Caco-2 (cell line): ENCODE measurements at regions not wholly inside any gene's neighbourhood (a gene's known extent, or its start where the extent isn't known, plus 50 kb on each side); places are given as distances from the start of the nearest gene placed in this dataset.

Experiments used
- BruUV-seq: library from RNA; stranded (reverse); fragments of 400-500 nt; replicated peaks from 2 replicates; lab custom pipeline; 2021; lab: Mats Ljungman, UMichigan
- CTCF ChIA-PET: fragments of 300-600 bp; sonication (Branson Sonifier 250); formaldehyde crosslinking; loops from one replicate; lab custom pipeline; 2022; ENCODE audit warnings: antibody characterized with exemption; lab: Charles Lee
- POLR2A ChIA-PET: fragments of 300-600 bp; sonication (Branson Sonifier 250); formaldehyde crosslinking; loops from one replicate; lab custom pipeline; 2022; ENCODE audit warnings: antibody characterized with exemption; lab: Charles Lee
- DNase-seq, 2 experiments: peaks; one replicate each; pipeline versions ENCODE4 v3.0.0 to v3.0.0-alpha.2; 2020 to 2022
- H3K27me3 ChIP-seq: replicated peaks from 2 replicates; pipeline ENCODE4 v1.6.0; 2011; ENCODE audit warnings: low read length; ENCODE audit not compliant: control insufficient read depth, insufficient read depth
- H3K36me3 ChIP-seq: 2 replicates; pipeline ENCODE4 v1.5.1; 2011; ENCODE audit warnings: low read length; ENCODE audit not compliant: control insufficient read depth, insufficient read depth
- H3K4me1 ChIP-seq: fragments of 250-450 bp; sonication (Bioruptor Pico); 2 replicates; pipeline ENCODE4 v1.5.1; 2020; ENCODE audit warnings: mild to moderate bottlenecking
- H3K4me3 ChIP-seq: 2 replicates; pipeline ENCODE4 v1.5.1; 2011; ENCODE audit warnings: low read depth, mild to moderate bottlenecking, control low read depth, low read length
- H3K9me3 ChIP-seq: fragments of 250-450 bp; sonication (Bioruptor Pico); 2 replicates; pipeline ENCODE4 v1.5.1; 2020; ENCODE audit warnings: mild to moderate bottlenecking, moderate library complexity
- H3K27ac Mint-ChIP-seq: one replicate; pipeline ENCODE4 v1.8.0; 2022; ENCODE audit warnings: mixed read lengths; ENCODE audit not compliant: unreplicated experiment
- H3K27me3 Mint-ChIP-seq: one replicate; pipeline ENCODE4 v1.8.0; 2022; ENCODE audit warnings: mixed read lengths; ENCODE audit not compliant: insufficient read depth, unreplicated experiment
- H3K36me3 Mint-ChIP-seq: one replicate; pipeline ENCODE4 v1.8.0; 2022; ENCODE audit warnings: mild to moderate bottlenecking, mixed read lengths; ENCODE audit not compliant: insufficient read depth, unreplicated experiment
- H3K4me1 Mint-ChIP-seq: one replicate; pipeline ENCODE4 v1.8.0; 2022; ENCODE audit warnings: low read depth, mixed read lengths; ENCODE audit not compliant: unreplicated experiment
- H3K4me3 Mint-ChIP-seq: one replicate; pipeline ENCODE4 v1.8.0; 2022; ENCODE audit warnings: mild to moderate bottlenecking, moderate library complexity, mixed read lengths; ENCODE audit not compliant: unreplicated experiment
- H3K9me3 Mint-ChIP-seq: one replicate; pipeline ENCODE4 v1.8.0; 2022; ENCODE audit warnings: mixed read lengths; ENCODE audit not compliant: unreplicated experiment
- intact Hi-C: fragments of 100-400 bp; cut with micrococcal nuclease; formaldehyde crosslinking; loops from one replicate; pipeline ENCODE4 v1.10.0; 2022; ENCODE audit not compliant: unreplicated experiment
- TF ChIP-seq, protein P1 (sequence below), 2 experiments: fragments of 200-600 bp in 1 of 2; IDR thresholded peaks; 1 replicate in 1 of 2; 2 replicates in 1 of 2; pipeline versions ENCODE4 v1.5.1 to v1.8.0; 2011 to 2022; ENCODE audit warnings: antibody characterized with exemption in 1 of 2, control low read depth in 1 of 2, inconsistent platforms in 1 of 2, low read depth in 1 of 2, low read length in 1 of 2, mild to moderate bottlenecking in 1 of 2, moderate library complexity in 1 of 2; ENCODE audit not compliant: insufficient read depth in 1 of 2, severe bottlenecking in 1 of 2, unreplicated experiment in 1 of 2

DNA sequence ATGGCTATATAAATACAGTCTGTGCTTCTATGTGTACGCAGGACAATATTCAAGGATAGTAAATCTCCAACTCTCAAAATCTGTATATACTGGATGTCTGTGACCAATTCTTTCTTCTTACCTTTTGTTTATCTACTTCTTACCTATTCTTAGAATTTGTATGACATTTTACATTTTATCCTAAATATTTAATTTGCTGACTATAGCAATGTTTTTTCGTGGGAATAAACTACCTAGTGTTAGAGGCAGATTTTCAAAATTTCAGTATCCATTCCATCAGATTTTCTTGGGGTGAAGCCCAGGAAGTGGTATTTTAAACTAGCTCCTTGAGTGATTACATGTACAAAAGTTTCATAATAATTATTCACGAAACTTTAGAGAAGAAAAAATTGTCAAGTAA lies 334.5 kb upstream of the BCHE start:
- Mint-ChIP-seq H3K4me1 (no peaks in the 10 kb centered on the region), H3K9me3 (no peaks in the 10 kb centered on the region), H3K4me3 (no peak overlapping the region), H3K36me3 (no peaks in the 10 kb centered on the region), H3K27ac (no peak overlapping the region), H3K27me3 (no peaks in the 10 kb centered on the region)
- Histone ChIP-seq H3K9me3 (no peaks in the 10 kb centered on the region), H3K36me3 (no peaks in the 10 kb centered on the region), H3K4me3 (no peak overlapping the region), H3K27me3 (no peaks in the 10 kb centered on the region), H3K4me1 (no peaks in the 10 kb centered on the region)
- CTCF ChIA-PET = no interaction called here
- no TSS peak for BruUV-seq
- no peak for DNase-seq
- POLR2A ChIA-PET = no interaction called here
- TF ChIP-seq, protein P1, sequence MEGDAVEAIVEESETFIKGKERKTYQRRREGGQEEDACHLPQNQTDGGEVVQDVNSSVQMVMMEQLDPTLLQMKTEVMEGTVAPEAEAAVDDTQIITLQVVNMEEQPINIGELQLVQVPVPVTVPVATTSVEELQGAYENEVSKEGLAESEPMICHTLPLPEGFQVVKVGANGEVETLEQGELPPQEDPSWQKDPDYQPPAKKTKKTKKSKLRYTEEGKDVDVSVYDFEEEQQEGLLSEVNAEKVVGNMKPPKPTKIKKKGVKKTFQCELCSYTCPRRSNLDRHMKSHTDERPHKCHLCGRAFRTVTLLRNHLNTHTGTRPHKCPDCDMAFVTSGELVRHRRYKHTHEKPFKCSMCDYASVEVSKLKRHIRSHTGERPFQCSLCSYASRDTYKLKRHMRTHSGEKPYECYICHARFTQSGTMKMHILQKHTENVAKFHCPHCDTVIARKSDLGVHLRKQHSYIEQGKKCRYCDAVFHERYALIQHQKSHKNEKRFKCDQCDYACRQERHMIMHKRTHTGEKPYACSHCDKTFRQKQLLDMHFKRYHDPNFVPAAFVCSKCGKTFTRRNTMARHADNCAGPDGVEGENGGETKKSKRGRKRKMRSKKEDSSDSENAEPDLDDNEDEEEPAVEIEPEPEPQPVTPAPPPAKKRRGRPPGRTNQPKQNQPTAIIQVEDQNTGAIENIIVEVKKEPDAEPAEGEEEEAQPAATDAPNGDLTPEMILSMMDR (IDR thresholded peaks at IDR 0.05; ENCODE audit: insufficient read depth in 1 of 2, low read depth in 1 of 2, low read length in 1 of 2, severe bottlenecking in 1 of 2, unreplicated experiment in 1 of 2) = no peak
- intact Hi-C loops = no loop called here

DNA sequence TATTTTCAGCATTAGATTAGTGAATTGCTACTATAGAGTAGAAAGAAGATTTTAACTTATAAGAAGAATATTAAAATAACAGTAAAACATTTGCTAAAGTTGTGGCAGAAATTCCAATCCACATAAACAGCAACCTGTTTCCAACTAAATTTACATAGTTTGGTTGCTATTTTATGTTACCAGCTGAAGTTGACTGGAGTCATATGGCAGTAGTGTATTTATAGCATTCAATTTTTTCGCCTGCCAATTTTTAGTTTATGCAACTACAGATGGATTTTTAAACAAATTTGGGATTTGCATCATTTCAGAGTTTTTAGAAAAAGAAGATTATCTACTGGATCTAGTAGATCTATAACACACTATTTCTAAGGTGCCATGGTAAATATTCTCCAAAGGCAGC lies 332.5 kb upstream of the BCHE start:
- no peak for DNase-seq
- TF ChIP-seq, protein P1 (IDR thresholded peaks at IDR 0.05; ENCODE audit: insufficient read depth in 1 of 2, low read depth in 1 of 2, low read length in 1 of 2, severe bottlenecking in 1 of 2, unreplicated experiment in 1 of 2) = no peak
- Mint-ChIP-seq H3K27me3 (no peaks in the 10 kb centered on the region), H3K27ac (no peak overlapping the region), H3K4me3 (no peak overlapping the region), H3K4me1 (no peaks in the 10 kb centered on the region), H3K36me3 (no peaks in the 10 kb centered on the region), H3K9me3 (no peaks in the 10 kb centered on the region)
- Histone ChIP-seq H3K9me3 (no peaks in the 10 kb centered on the region), H3K4me3 (no peak overlapping the region), H3K4me1 (no peaks in the 10 kb centered on the region), H3K27me3 (no peaks in the 10 kb centered on the region), H3K36me3 (no peaks in the 10 kb centered on the region)
- POLR2A ChIA-PET = no interaction called here
- no TSS peak for BruUV-seq
- CTCF ChIA-PET = no interaction called here
- intact Hi-C loops = no loop called here

DNA sequence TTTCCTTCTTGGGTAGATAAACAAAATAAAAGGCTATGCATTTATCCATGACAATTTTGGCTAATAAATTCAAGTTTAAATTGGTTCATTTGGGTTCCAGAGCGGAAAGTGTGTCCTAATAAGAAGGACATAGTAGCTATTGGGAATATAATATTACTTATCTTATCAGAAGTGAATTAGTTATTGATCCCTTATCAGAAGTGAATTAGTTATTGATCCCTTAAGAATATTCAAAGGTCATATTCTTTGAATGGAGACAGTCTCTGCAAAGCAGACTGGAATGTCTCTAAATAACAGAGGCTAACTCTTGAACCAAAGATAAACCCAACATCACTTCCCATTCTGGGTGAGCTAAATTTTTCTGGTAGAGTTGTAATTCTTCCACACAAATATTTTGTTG lies 290.7 kb upstream of the BCHE start:
- no peak for DNase-seq
- Mint-ChIP-seq H3K4me3 (no peak overlapping the region), H3K36me3 (no peaks in the 10 kb centered on the region), H3K27me3 (no peaks in the 10 kb centered on the region), H3K27ac (no peak overlapping the region), H3K4me1 (no peaks in the 10 kb centered on the region), H3K9me3 (no peaks in the 10 kb centered on the region)
- Histone ChIP-seq H3K36me3 (no peaks in the 10 kb centered on the region), H3K27me3 (no peaks in the 10 kb centered on the region), H3K4me3 (no peak overlapping the region), H3K4me1 (no peaks in the 10 kb centered on the region), H3K9me3 (no peaks in the 10 kb centered on the region)
- BruUV-seq = no TSS peak
- CTCF ChIA-PET = no interaction called here
- intact Hi-C loops = no loop called here
- POLR2A ChIA-PET = no interaction called here
- TF ChIP-seq, protein P1 (IDR thresholded peaks at IDR 0.05; ENCODE audit: insufficient read depth in 1 of 2, low read depth in 1 of 2, low read length in 1 of 2, severe bottlenecking in 1 of 2, unreplicated experiment in 1 of 2) = no peak
